Astrocyte of the cerebellum (primary cell): ENCODE measurements at regions not wholly inside any gene's neighbourhood (a gene's known extent, or its start where the extent isn't known, plus 50 kb on each side); places are given as distances from the start of the nearest gene placed in this dataset.

ENCODE experiments used
- DNase-seq: peaks from one replicate; pipeline ENCODE4 v3.0.0-alpha.2; 2011; ENCODE audit warnings: low read depth
- H3K4me3 ChIP-seq: 2 replicates; pipeline ENCODE4 v1.5.1; 2011; ENCODE audit warnings: mild to moderate bottlenecking, low read depth, low read length, moderate library complexity
- CTCF ChIP-seq: IDR thresholded peaks from 2 replicates; pipeline ENCODE4 v1.5.1; 2012; ENCODE audit warnings: low read length, low read depth, moderate library complexity, mild to moderate bottlenecking; ENCODE audit errors: missing control alignments
- in situ Hi-C: cut with HindIII; loops from 2 replicates; pipeline ENCODE4 v1.10.0; 2017; ENCODE audit warnings: low sequenced_read_pairs

- no peak for TF ChIP-seq CTCF
- in situ Hi-C loops = no loop called here
- no peak overlapping the region for H3K4me3 ChIP-seq
- no peak for DNase-seq
Measured at GRCh38 chr5:30921388-30921787, 272.1 kb upstream of the CDH6 start.

GRCh38 chr5:30918171-30918570, 275.3 kb upstream of the CDH6 start:
- H3K4me3 ChIP-seq = no peak overlapping the region
- peak; percentile 38 for DNase-seq
- TF ChIP-seq CTCF = no peak
- in situ Hi-C loops = no loop called here

GRCh38 chr5:30908356-30908755, 285.1 kb upstream of the CDH6 start:
- TF ChIP-seq CTCF = no peak
- in situ Hi-C loops = no loop called here
- DNase-seq = no peak
- no peak overlapping the region for H3K4me3 ChIP-seq

- H3K4me3 ChIP-seq = no peak overlapping the region
- TF ChIP-seq CTCF = no peak
- DNase-seq = no peak
- in situ Hi-C loops = no loop called here
Measured at GRCh38 chr5:30900367-30900766, 293.1 kb upstream of the CDH6 start.

GRCh38 chr5:30894811-30895210, 298.7 kb upstream of the CDH6 start:
- TF ChIP-seq CTCF = no peak
- H3K4me3 ChIP-seq = no peak overlapping the region
- in situ Hi-C loops = no loop called here
- no peak for DNase-seq

GRCh38 chr5:30891660-30892059, 301.8 kb upstream of the CDH6 start:
- in situ Hi-C loops = no loop called here
- no peak overlapping the region for H3K4me3 ChIP-seq
- no peak for TF ChIP-seq CTCF
- no peak for DNase-seq

- no peak overlapping the region for H3K4me3 ChIP-seq
- TF ChIP-seq CTCF = no peak
- in situ Hi-C loops = no loop called here
- no peak for DNase-seq
Measured at GRCh38 chr5:30890377-30890776, 303.1 kb upstream of the CDH6 start.
